ENCODE measurements at regions not wholly inside any gene's neighbourhood (a gene's known extent, or its start where the extent isn't known, plus 50 kb on each side); places are given as distances from the start of the nearest gene placed in this dataset.

GRCh38 chr3:194836661-194837060 is 151.0 kb downstream of the FAM43A start:
- H3K27me3 ChIP-seq (ENCODE audit: insufficient read depth, low read length) = no peaks in the 10 kb centered on the region
- H2AFZ ChIP-seq (ENCODE audit: low read depth, low read length) = no peak overlapping the region
- H3K9me3 ChIP-seq (ENCODE audit: low read length) = no peaks in the 10 kb centered on the region
- no peaks in the 10 kb centered on the region for H3K4me1 ChIP-seq (ENCODE audit: insufficient read depth, low read length)
- no peaks in the 10 kb centered on the region for H3K36me3 ChIP-seq (ENCODE audit: insufficient read depth, low read length)
- H3K4me3 ChIP-seq (ENCODE audit: low read length) = no peak overlapping the region

DNA sequence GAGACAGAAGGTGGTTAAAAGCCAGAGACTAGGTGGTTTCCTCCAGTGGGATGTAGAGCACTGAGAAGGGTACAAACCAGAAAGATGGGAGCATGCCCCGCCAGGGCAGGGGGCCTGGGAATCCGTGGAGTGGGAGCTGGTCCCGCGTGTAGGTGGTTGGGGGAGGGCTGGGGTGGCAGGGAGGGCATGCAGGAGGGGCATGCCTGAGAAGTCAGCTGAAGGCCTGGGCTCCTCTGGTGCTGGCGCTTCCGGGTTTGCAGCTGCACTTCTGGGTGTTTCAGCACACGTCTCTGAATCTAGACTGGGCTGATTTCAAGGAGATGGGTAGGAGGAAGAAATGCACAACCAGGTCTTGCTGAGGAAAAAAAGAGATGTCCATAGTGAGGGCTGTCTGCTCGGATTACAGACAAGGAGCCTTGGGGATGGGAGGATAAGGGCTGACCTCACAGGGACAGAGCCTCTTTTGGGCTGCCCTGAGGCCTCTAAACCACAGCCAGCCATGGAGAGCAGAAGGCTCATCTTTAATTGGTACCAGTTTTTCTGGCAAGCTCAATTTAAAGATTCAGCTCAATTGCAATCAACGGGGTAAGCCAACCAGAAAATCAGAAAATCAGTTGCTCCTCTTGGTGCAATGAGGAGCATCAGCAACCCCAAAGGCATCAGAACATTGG is 151.9 kb downstream of the FAM43A start:
- H3K9me3 ChIP-seq (ENCODE audit: low read length) = no peaks in the 10 kb centered on the region
- H3K27me3 ChIP-seq (ENCODE audit: insufficient read depth, low read length) = no peaks in the 10 kb centered on the region
- H3K36me3 ChIP-seq (ENCODE audit: insufficient read depth, low read length) = no peaks in the 10 kb centered on the region
- H2AFZ ChIP-seq (ENCODE audit: low read depth, low read length) = no peak overlapping the region
- H3K4me1 ChIP-seq (ENCODE audit: insufficient read depth, low read length) = no peaks in the 10 kb centered on the region
- H3K4me3 ChIP-seq (ENCODE audit: low read length) = no peak overlapping the region

DNA sequence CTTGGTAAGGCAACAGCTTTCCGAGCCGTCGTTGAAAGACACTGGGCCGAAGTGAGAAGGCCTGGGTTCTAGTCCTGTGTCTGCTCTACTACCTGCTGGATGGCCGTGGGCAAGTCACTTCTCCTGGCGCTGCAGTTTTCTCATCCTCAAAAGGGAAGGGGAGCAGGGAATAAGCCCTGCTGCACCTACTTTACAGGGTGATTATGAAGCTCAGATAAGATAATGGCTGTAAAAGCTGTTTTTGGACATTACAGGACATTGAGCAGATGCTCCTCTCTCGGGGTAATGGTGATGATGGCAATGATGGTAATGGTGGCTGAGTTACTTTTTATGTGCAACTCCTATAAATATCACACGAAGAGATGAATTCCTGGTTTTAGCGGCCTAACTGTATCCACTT is 152.6 kb downstream of the FAM43A start:
- H3K4me3 ChIP-seq (ENCODE audit: low read length) = no peak overlapping the region
- H3K36me3 ChIP-seq (ENCODE audit: insufficient read depth, low read length) = no peaks in the 10 kb centered on the region

DNA sequence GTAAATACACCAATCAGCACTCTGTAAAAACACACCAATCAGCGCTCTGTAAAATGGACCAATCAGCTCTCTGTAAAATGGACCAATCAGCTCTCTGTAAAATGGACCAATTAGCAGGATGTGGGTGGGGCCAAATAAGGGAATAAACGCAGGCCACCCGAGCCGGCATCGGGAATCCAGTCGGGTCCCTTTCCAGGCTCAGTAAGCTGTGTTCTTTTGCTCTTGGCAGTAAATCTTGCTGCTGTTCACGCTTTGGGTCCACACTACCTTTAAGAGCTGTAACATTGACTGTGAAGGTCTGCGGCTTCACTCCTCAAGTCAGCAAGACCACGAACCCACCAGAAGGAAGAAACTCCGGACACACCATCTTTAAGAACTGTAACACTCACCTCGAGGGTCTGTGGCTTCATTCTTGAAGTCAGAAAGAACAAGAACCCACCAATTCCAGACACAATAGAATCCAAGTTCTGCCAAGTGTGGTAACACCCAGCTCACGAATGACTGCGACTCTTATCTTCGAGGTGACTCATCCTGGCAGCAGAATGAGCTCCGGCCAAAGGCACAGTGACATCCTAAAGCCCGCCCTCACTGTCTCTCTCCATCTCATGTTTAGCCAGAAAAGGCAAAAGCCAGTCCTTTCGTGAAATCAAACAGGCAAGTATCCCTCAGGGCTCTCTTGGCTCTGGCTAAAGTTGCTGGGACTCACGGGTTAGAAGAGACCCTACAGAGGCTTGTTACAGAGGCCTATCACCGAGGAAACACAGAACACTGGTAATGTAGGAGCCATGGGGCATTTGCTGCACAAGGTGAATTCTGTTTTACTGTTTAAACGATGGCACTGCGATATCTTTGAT is 155.2 kb downstream of the FAM43A start:
- no peak overlapping the region for H3K4me3 ChIP-seq (ENCODE audit: low read length)
- no peaks in the 10 kb centered on the region for H3K9me3 ChIP-seq (ENCODE audit: low read length)
- H3K27me3 ChIP-seq (ENCODE audit: insufficient read depth, low read length) = no peaks in the 10 kb centered on the region
- H3K36me3 ChIP-seq (ENCODE audit: insufficient read depth, low read length) = no peaks in the 10 kb centered on the region
- no peaks in the 10 kb centered on the region for H3K4me1 ChIP-seq (ENCODE audit: insufficient read depth, low read length)
- H2AFZ ChIP-seq (ENCODE audit: low read depth, low read length) = no peak overlapping the region

More for the DNA sequence above, 152.6 kb downstream of the FAM43A start:
- Histone ChIP-seq H3K27me3 (ENCODE audit: insufficient read depth, low read length) (no peaks in the 10 kb centered on the region), H3K4me1 (ENCODE audit: insufficient read depth, low read length) (no peaks in the 10 kb centered on the region), H3K9me3 (ENCODE audit: low read length) (no peaks in the 10 kb centered on the region), H2AFZ (ENCODE audit: low read depth, low read length) (no peak overlapping the region)

- Histone ChIP-seq H3K36me3 (ENCODE audit: insufficient read depth, low read length) (no peaks in the 10 kb centered on the region), H3K4me3 (ENCODE audit: low read length) (no peak overlapping the region), H3K27me3 (ENCODE audit: insufficient read depth, low read length) (no peaks in the 10 kb centered on the region), H3K9me3 (ENCODE audit: low read length) (no peaks in the 10 kb centered on the region), H2AFZ (ENCODE audit: low read depth, low read length) (no peak overlapping the region), H3K4me1 (ENCODE audit: insufficient read depth, low read length) (no peaks in the 10 kb centered on the region)
These were observed 155.8 kb downstream of the FAM43A start for GRCh38 chr3:194841515-194841841.

DNA sequence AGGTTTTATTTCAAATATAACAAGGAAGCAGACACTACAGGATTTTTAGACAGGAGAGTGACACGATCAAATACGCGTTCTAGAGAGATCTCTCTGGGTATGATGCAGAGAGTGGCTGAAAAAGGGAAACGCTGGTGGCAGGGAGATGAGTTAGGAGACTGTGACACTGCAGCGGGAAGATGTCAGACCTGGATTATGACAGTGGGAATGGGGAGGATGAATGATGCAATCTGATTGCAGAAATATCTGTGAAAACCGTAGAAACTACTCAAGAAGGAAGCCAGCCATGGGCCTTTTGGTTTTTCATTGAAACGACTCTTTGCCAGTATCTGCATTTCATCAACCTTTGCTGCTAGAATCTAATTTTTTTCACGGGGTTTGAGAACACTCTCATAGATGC is 157.9 kb downstream of the FAM43A start:
- H3K9me3 ChIP-seq (ENCODE audit: low read length) = no peaks in the 10 kb centered on the region
- no peaks in the 10 kb centered on the region for H3K36me3 ChIP-seq (ENCODE audit: insufficient read depth, low read length)
- H3K4me3 ChIP-seq (ENCODE audit: low read length) = no peak overlapping the region
- peaks cover 3% of the 10 kb centered on the region for H3K27me3 ChIP-seq (ENCODE audit: insufficient read depth, low read length)
- H3K4me1 ChIP-seq (ENCODE audit: insufficient read depth, low read length) = no peaks in the 10 kb centered on the region
- no peak overlapping the region for H2AFZ ChIP-seq (ENCODE audit: low read depth, low read length)

GRCh38 chr3:194844046-194844445 is 158.4 kb downstream of the FAM43A start:
- Histone ChIP-seq H3K36me3 (ENCODE audit: insufficient read depth, low read length) (no peaks in the 10 kb centered on the region), H3K4me3 (ENCODE audit: low read length) (no peak overlapping the region), H3K9me3 (ENCODE audit: low read length) (no peaks in the 10 kb centered on the region), H3K4me1 (ENCODE audit: insufficient read depth, low read length) (no peaks in the 10 kb centered on the region), H3K27me3 (ENCODE audit: insufficient read depth, low read length) (peaks cover 3% of the 10 kb centered on the region), H2AFZ (ENCODE audit: low read depth, low read length) (no peak overlapping the region)

DNA sequence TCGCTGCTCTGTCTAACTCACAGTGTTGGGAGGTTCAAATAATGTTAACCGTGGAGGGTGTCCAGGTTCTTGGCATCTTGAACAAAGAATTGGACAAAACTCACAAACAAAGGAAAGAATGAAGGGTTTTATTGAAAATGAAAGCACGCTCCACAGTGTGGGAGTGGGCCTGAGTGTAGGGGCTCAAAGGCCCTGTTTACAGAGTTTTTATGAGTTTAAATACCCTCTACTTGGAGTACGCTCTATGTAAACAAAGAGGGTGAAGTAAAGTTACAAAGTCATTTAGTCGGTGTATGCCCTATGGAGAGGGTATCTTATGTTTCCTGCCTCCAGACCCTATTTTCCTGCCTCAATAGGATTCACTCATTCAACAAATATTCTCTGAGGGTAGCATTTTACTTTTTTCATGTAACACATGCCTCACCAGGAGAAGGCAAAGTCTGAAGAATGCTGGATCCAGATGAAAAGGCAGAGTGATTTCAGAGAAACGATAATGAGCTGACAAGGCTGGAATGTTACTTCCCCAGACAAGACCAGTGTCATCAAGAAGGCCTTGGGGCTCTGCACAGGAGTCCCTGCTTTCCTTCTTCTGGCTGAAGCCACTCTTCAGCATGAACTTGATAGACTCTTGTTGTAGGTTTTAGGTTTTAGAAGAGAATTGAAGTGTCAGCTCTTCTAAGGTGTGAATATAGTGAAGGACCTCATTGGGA is 163.6 kb downstream of the FAM43A start:
- Histone ChIP-seq H3K27me3 (ENCODE audit: insufficient read depth, low read length) (peaks cover 3% of the 10 kb centered on the region), H3K4me1 (ENCODE audit: insufficient read depth, low read length) (no peaks in the 10 kb centered on the region)

GRCh38 chr3:194851254-194851653 is 165.6 kb downstream of the FAM43A start:
- Histone ChIP-seq H3K27me3 (ENCODE audit: insufficient read depth, low read length) (peaks cover 5% of the 10 kb centered on the region), H3K4me3 (ENCODE audit: low read length) (no peak overlapping the region), H3K9me3 (ENCODE audit: low read length) (no peaks in the 10 kb centered on the region), H3K36me3 (ENCODE audit: insufficient read depth, low read length) (no peaks in the 10 kb centered on the region), H2AFZ (ENCODE audit: low read depth, low read length) (no peak overlapping the region), H3K4me1 (ENCODE audit: insufficient read depth, low read length) (no peaks in the 10 kb centered on the region)

More for the DNA sequence above, 163.6 kb downstream of the FAM43A start:
- Histone ChIP-seq H3K4me3 (ENCODE audit: low read length) (no peak overlapping the region), H3K36me3 (ENCODE audit: insufficient read depth, low read length) (no peaks in the 10 kb centered on the region), H3K9me3 (ENCODE audit: low read length) (no peaks in the 10 kb centered on the region), H2AFZ (ENCODE audit: low read depth, low read length) (no peak overlapping the region)

GRCh38 chr3:194851941-194852340 is 166.3 kb downstream of the FAM43A start:
- no peaks in the 10 kb centered on the region for H3K4me1 ChIP-seq (ENCODE audit: insufficient read depth, low read length)
- peaks cover 5% of the 10 kb centered on the region for H3K27me3 ChIP-seq (ENCODE audit: insufficient read depth, low read length)
- no peak overlapping the region for H3K4me3 ChIP-seq (ENCODE audit: low read length)
- H3K9me3 ChIP-seq (ENCODE audit: low read length) = no peaks in the 10 kb centered on the region
- no peaks in the 10 kb centered on the region for H3K36me3 ChIP-seq (ENCODE audit: insufficient read depth, low read length)
- H2AFZ ChIP-seq (ENCODE audit: low read depth, low read length) = no peak overlapping the region

GRCh38 chr3:194852345-194852744 is 166.7 kb downstream of the FAM43A start:
- Histone ChIP-seq H2AFZ (ENCODE audit: low read depth, low read length) (no peak overlapping the region), H3K4me1 (ENCODE audit: insufficient read depth, low read length) (no peaks in the 10 kb centered on the region), H3K9me3 (ENCODE audit: low read length) (no peaks in the 10 kb centered on the region), H3K27me3 (ENCODE audit: insufficient read depth, low read length) (peaks cover 5% of the 10 kb centered on the region), H3K4me3 (ENCODE audit: low read length) (no peak overlapping the region), H3K36me3 (ENCODE audit: insufficient read depth, low read length) (no peaks in the 10 kb centered on the region)

DNA sequence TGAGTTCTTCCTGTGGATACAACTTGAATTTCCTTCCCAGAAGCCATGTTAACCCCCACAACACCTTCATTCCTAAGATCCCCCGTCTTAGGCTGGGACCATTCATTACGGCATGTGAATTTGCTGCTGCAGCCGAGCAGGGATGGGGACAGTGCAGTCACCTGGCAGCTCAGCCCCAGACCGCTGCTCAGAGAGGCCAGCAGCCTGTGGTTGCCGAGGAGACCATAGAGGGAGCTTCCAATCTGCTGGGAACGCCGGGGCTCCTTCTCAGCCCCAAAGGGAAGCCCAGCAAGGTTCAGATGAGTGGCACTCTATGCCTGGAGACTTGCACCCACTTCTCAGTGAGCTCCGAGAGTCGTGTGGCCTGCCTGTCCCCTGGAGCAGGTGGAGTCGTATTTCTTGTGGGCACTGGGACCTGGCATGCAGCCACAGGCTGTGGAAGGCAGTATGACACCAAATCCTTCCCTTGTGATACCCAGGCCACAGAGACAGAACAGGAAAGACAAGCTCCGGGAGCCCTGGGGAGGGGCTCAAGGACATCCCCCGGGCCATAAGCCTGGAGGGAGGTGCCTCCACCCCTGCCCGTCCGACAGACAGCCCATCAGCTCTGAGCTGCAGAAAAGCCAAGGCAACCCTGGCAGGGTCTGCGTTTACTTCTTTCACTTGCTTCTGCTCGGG is 167.3 kb downstream of the FAM43A start:
- Histone ChIP-seq H3K4me3 (ENCODE audit: low read length) (no peak overlapping the region), H3K9me3 (ENCODE audit: low read length) (no peaks in the 10 kb centered on the region), H2AFZ (ENCODE audit: low read depth, low read length) (no peak overlapping the region), H3K36me3 (ENCODE audit: insufficient read depth, low read length) (no peaks in the 10 kb centered on the region), H3K4me1 (ENCODE audit: insufficient read depth, low read length) (no peaks in the 10 kb centered on the region), H3K27me3 (ENCODE audit: insufficient read depth, low read length) (peaks cover 2% of the 10 kb centered on the region)

DNA sequence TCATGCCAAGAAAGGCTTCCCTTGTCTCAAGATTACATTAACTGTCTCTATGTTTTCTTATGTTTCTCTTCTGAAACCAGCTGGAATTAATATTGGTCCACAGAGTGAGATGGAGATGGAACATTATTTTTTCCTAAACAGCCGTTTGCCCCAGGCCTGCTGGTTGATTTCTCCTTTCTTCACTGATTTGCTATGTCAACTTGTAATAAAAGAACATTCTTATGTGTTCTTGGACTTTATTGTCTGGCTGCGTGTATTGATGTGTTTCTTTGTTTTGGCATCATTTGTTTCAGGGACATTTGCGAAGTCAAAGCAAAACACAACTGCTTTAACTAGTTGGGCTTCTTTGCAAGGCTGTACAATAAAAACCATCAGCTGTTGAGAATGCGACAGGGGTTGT is 168.5 kb downstream of the FAM43A start:
- H3K4me3 ChIP-seq (ENCODE audit: low read length) = no peak overlapping the region
- no peak overlapping the region for H2AFZ ChIP-seq (ENCODE audit: low read depth, low read length)
- no peaks in the 10 kb centered on the region for H3K4me1 ChIP-seq (ENCODE audit: insufficient read depth, low read length)
- H3K9me3 ChIP-seq (ENCODE audit: low read length) = no peaks in the 10 kb centered on the region
- no peaks in the 10 kb centered on the region for H3K36me3 ChIP-seq (ENCODE audit: insufficient read depth, low read length)
- peaks cover 2% of the 10 kb centered on the region for H3K27me3 ChIP-seq (ENCODE audit: insufficient read depth, low read length)
